SU-DHL-6 (cell line): ENCODE measurements at regions not wholly inside any gene's neighbourhood (a gene's known extent, or its start where the extent isn't known, plus 50 kb on each side); places are given as distances from the start of the nearest gene placed in this dataset.

Source experiments
- H2AFZ ChIP-seq: fragments of 200-600 bp; sonication (generic); 2 replicates; pipeline ENCODE4 v1.6.1; 2014; ENCODE audit warnings: low read depth, mild to moderate bottlenecking, moderate library complexity, mixed read lengths, antibody characterized with exemption, low read length; ENCODE audit not compliant: severe bottlenecking
- H3F3A ChIP-seq: fragments of 200-600 bp; shearing (Covaris generic); 2 replicates; pipeline ENCODE4 v1.6.0; 2016; ENCODE audit warnings: antibody characterized with exemption, mild to moderate bottlenecking; ENCODE audit not compliant: insufficient read depth
- H3K27ac ChIP-seq: fragments of 200-600 bp; sonication (generic); 2 replicates; pipeline ENCODE4 v1.5.1; 2016; ENCODE audit warnings: low read depth, mild to moderate bottlenecking, low read length, moderate library complexity, mixed read lengths
- H3K27me3 ChIP-seq: fragments of 200-600 bp; sonication (generic), shearing (Covaris generic); 2 replicates; pipeline ENCODE4 v1.6.0; 2014; ENCODE audit warnings: mild to moderate bottlenecking, low read length
- H3K36me3 ChIP-seq: fragments of 200-600 bp; sonication (generic); 2 replicates; pipeline ENCODE4 v1.6.1; 2014; ENCODE audit warnings: mild to moderate bottlenecking, low read length, mixed read lengths
- H3K4me2 ChIP-seq: fragments of 300-600, 200-600 bp; shearing (Covaris generic), sonication (generic); 2 replicates; pipeline ENCODE4 v1.6.0; 2014; ENCODE audit warnings: low read length, low read depth, mild to moderate bottlenecking; ENCODE audit not compliant: poor library complexity, severe bottlenecking
- H3K4me3 ChIP-seq: fragments of 200-600 bp; sonication (generic); 2 replicates; pipeline ENCODE4 v1.5.1; 2014; ENCODE audit warnings: antibody characterized with exemption, low read length, mild to moderate bottlenecking, mixed read lengths; ENCODE audit not compliant: insufficient read depth, poor library complexity, severe bottlenecking
- H3K79me2 ChIP-seq: fragments of 200-600 bp; sonication (generic); 2 replicates; pipeline ENCODE4 v1.6.1; 2014; ENCODE audit warnings: mild to moderate bottlenecking, low read length, moderate library complexity; ENCODE audit not compliant: insufficient read depth
- H3K9ac ChIP-seq: fragments of 200-600 bp; sonication (generic); 2 replicates; pipeline ENCODE4 v1.7.0; 2014; ENCODE audit warnings: mild to moderate bottlenecking, low read length
- H3K9me2 ChIP-seq: fragments of 200-600 bp; sonication (generic); replicated peaks from 2 replicates; pipeline ENCODE4 v1.6.1; 2014; ENCODE audit warnings: low read length; ENCODE audit not compliant: insufficient read depth
- H3K9me3 ChIP-seq: fragments of 200-600 bp; sonication (generic); 2 replicates; pipeline ENCODE4 v1.6.1; 2014; ENCODE audit warnings: low read length, mixed read lengths; ENCODE audit not compliant: insufficient read depth
- H4K20me1 ChIP-seq: fragments of 200-600 bp; sonication (generic); 2 replicates; pipeline ENCODE4 v1.6.1; 2014; ENCODE audit warnings: low read depth, mild to moderate bottlenecking, antibody characterized with exemption, low read length, moderate library complexity, mixed read lengths
- EZH2phosphoT487 ChIP-seq: fragments of 200-600 bp; sonication (generic), shearing (Covaris generic); conservative IDR thresholded peaks from 2 replicates; pipeline ENCODE4 v1.6.1; 2018; ENCODE audit warnings: mild to moderate bottlenecking, antibody characterized with exemption, low read length, moderate library complexity, mixed read lengths
- TF ChIP-seq, protein P1 (sequence below): fragments of 200-600 bp; sonication (generic); IDR thresholded peaks from one replicate; pipeline ENCODE4 v1.5.1; 2017; ENCODE audit warnings: antibody characterized with exemption, mild to moderate bottlenecking, low read length, moderate library complexity; ENCODE audit not compliant: insufficient read depth, poor library complexity, severe bottlenecking

- Histone ChIP-seq H3K4me2 (no peak overlapping the region), H3K27me3 (no peaks in the 10 kb centered on the region), H3K36me3 (no peaks in the 10 kb centered on the region), H3K4me3 (no peak overlapping the region), H3K79me2 (no peaks in the 10 kb centered on the region), H4K20me1 (no peaks in the 10 kb centered on the region), H3K9me2 (no peaks in the 10 kb centered on the region), H3K27ac (no peak overlapping the region), H3K9me3 (no peaks in the 10 kb centered on the region), H3F3A (no peaks in the 10 kb centered on the region), H3K9ac (no peak overlapping the region), H2AFZ (no peak overlapping the region)
- TF ChIP-seq, protein P1, sequence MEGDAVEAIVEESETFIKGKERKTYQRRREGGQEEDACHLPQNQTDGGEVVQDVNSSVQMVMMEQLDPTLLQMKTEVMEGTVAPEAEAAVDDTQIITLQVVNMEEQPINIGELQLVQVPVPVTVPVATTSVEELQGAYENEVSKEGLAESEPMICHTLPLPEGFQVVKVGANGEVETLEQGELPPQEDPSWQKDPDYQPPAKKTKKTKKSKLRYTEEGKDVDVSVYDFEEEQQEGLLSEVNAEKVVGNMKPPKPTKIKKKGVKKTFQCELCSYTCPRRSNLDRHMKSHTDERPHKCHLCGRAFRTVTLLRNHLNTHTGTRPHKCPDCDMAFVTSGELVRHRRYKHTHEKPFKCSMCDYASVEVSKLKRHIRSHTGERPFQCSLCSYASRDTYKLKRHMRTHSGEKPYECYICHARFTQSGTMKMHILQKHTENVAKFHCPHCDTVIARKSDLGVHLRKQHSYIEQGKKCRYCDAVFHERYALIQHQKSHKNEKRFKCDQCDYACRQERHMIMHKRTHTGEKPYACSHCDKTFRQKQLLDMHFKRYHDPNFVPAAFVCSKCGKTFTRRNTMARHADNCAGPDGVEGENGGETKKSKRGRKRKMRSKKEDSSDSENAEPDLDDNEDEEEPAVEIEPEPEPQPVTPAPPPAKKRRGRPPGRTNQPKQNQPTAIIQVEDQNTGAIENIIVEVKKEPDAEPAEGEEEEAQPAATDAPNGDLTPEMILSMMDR, result no peak
- no peak for TF ChIP-seq EZH2phosphoT487
These were observed 127.0 kb upstream of the CHST9 start for GRCh38 chr18:27312153-27312552.

DNA sequence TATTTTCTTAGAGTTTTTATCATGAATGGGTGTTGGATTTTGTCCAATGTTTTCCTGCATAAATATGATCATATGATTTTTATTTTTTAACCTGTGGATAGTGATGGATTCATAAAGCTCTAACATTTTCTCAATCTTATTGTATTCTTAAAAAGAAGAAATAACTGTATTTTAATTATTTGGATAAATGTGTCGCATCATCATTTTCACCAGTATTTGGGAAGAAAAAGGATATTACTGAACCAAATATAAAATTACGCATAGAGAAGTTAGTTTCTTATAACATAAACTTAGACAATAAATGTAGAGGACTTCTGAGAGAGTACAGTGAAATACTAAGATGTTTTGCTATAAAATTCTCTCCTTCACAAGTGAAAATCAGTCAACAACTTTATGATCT, 126.0 kb upstream of the CHST9 start:
- Histone ChIP-seq H3K27me3 (no peaks in the 10 kb centered on the region), H3K4me3 (no peak overlapping the region)
- no peak for TF ChIP-seq EZH2phosphoT487
- TF ChIP-seq, protein P1, result no peak

GRCh38 chr18:27301615-27302378, 116.7 kb upstream of the CHST9 start:
- Histone ChIP-seq H3K27me3 (no peaks in the 10 kb centered on the region), H3K9me2 (no peaks in the 10 kb centered on the region), H3K9ac (no peak overlapping the region), H3K36me3 (no peaks in the 10 kb centered on the region), H3K4me2 (no peak overlapping the region), H4K20me1 (no peaks in the 10 kb centered on the region), H3K79me2 (no peaks in the 10 kb centered on the region), H2AFZ (no peak overlapping the region), H3K27ac (no peak overlapping the region), H3F3A (no peaks in the 10 kb centered on the region), H3K9me3 (no peaks in the 10 kb centered on the region), H3K4me3 (no peak overlapping the region)
- TF ChIP-seq, protein P1, result no peak
- no peak for TF ChIP-seq EZH2phosphoT487

More for the DNA sequence above, 126.0 kb upstream of the CHST9 start:
- Histone ChIP-seq H3K4me2 (no peak overlapping the region), H2AFZ (no peak overlapping the region), H3K9ac (no peak overlapping the region), H3K27ac (no peak overlapping the region), H4K20me1 (no peaks in the 10 kb centered on the region), H3K79me2 (no peaks in the 10 kb centered on the region), H3K9me2 (no peaks in the 10 kb centered on the region), H3F3A (no peaks in the 10 kb centered on the region), H3K9me3 (no peaks in the 10 kb centered on the region), H3K36me3 (no peaks in the 10 kb centered on the region)
